GM21737 (cell line): ENCODE measurements at regions not wholly inside any gene's neighbourhood (a gene's known extent, or its start where the extent isn't known, plus 50 kb on each side); places are given as distances from the start of the nearest gene placed in this dataset.

Source experiments
- ATAC-seq: cut with Tn5 transposase; IDR thresholded peaks from one replicate; pipeline ENCODE4 v1.9.1; 2021; ENCODE audit warnings: mild to moderate bottlenecking, moderate library complexity; ENCODE audit not compliant: unreplicated experiment

- no peak for ATAC-seq
Observed at GRCh38 chr22:47658182-47658581, 895.7 kb downstream of the TBC1D22A start.

DNA sequence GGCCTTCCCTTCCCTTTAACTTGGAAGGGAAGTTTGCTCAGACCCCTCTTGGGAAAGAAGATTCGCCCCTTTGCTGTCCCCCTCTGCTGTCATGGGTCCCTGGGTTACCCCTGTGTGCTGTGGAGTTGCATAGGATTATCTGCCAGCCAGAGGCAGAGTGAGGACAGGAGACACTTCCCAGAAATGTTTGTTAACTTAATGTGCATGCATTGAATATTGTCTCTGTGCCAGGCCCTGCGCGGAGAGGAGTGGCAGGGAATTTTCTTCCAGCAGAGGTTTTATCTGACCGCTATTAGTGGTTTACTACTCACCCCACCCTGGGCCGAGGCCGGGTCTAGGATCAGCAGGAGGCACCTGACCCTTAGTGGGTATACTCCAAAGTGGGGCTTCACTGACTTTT is 894.8 kb downstream of the TBC1D22A start:
- ATAC-seq, result no peak

DNA sequence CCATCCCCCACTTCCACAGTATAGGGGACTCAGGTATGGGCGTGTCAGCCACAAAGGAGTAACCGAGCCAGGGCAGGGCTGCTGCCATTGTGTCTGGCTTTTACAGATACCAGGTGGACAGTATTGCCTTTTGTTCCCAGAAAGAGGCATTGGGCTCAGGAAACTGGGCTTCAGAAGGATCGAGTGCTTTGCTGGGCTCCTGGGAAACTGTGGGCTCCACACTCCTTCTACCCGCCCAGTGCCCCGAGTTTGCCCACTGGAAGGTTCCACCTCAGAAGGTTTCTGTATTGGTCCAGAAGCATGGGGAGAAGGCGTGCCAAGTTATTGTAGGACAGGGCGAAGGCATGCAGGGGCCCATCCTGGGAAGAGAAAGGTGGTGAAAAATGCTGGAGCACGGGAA is 894.4 kb downstream of the TBC1D22A start:
- ATAC-seq, result no peak

DNA sequence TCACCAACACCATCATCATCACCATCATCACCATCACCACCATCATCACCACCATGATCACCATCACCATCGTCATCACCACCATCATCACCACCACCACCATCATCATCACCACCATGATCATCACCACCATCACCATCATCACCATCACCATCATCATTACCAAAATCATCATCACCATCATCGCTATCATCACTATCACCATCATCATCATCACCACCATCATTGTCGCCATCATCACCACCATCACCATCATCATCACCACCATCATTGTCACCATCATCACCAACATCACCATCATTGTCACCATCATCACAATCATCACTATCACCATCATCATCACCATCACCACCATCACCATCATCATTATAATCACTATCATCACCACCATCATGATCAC is 893.5 kb downstream of the TBC1D22A start:
- no peak for ATAC-seq

DNA sequence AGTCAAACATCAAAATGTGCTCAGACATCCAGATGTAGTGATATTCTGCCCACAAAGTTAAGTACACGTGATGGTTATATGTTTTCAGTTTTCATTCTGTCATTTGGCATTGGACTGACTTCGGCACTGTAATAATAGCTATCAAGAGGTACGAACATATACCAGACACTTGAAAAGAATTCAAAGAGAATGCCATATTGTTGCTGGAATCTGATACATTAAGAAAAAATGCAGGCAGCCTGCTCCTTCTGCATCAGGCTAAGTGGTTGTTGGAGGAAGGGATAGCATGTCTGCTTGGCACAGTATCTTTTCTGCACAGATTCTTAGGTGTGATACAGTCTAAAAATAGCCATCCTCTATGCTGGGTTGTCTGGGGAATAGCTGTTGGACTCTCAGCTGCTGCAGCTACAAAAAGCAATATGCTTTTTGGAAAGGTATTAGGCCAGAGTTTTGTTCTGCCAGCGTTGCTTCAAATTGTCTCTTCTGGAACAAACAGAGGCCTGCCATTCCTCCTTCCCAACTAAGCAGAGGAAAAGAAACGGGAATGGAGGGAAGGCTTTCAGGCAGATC is 892.6 kb downstream of the TBC1D22A start:
- no peak for ATAC-seq

DNA sequence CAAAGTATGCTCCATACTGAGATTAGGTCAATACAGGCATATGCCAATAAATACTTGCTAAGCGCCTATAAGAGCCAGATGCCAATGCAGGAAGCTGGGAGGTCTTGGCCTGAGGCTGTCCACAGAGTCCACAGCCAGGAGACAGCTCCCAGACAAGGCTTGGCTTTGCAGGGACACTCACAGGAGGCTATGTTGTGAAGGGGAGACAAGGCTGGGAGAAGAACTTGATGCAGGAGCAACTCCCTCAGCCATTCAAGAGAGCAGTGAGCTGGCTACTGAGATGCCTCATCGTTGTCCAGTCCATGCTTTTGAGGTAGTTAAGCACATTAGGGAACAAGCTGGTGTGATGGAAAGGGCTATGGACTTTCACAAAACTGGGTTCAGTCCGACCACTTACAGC is 891.5 kb downstream of the TBC1D22A start:
- ATAC-seq, result no peak

DNA sequence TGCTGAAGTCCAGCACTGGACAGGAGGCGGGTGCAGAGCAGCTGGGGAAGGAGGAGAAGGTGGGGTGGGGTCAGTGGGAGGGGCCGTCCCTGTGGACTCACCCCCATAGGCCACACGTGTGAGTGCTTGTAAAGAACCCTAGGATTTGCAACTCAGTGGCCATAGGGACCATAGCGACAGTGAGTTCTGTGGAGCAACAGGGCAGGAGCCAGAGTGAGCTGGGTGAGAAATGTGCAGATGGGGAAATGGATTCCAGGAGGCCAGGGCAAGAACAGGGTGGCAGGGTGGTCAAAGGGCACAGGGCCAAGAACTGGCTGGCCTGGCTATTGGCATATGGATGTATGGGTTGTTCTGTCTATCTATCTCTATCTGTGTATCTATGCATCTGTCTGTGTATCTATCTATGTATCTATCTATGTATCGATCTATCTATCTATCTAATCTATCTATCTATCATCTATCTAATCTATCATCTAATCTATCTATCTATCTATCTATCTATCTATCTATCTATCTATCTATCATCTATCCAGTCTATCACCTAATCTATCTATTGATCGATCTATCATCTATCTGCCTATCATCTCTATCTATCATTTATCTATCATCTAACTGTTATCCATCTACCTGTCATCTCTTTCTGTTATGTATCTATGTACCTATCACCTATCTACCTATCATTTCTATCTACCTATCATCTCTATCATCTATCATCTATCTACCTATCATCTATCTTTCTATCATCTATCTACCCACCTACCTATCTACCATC is 889.0 kb downstream of the TBC1D22A start:
- no peak for ATAC-seq

GRCh38 chr22:47647720-47648119 is 885.3 kb downstream of the TBC1D22A start:
- ATAC-seq, result no peak

DNA sequence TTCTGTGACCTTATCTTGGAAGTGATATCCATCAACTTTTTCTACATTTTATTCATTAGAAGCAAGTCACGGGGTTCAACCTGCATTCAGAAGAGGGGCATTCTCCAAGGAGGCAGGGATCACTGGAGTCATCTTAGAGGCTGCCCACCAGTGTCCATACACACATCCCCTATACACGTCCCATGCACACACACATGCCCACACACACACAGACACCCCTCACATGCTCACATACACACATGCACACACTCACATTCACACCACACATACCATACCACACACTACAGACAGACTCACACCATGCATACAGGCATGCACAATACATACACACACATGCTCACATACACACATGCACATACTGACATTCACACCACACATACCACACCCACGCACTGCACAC is 884.7 kb downstream of the TBC1D22A start:
- ATAC-seq, result no peak

GRCh38 chr22:47645923-47646322 is 883.5 kb downstream of the TBC1D22A start:
- ATAC-seq, result no peak

DNA sequence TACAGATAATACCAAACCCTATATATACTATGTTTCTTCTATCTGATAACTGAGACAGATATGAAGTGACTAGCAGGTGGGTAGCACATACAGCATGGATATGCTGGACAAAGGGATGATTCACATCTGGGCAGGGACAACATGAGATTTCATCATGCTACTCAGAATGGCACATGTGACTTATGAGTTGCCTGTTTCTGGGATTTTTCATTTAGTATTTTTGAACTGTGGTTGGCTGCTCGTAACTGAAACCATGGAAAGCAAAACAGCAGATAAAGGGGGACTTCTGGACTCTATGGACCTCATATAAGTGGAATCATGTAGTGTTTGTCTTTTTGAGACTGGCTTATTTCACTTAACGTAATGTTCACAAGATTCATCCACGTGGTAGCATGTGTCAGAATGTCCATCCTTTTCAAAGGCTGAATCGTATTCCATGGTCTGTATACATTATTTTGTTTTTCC is 883.0 kb downstream of the TBC1D22A start:
- no peak for ATAC-seq

- ATAC-seq, result no peak
Observed at GRCh38 chr22:47634347-47634746, 871.9 kb downstream of the TBC1D22A start.

GRCh38 chr22:47633111-47633510 is 870.7 kb downstream of the TBC1D22A start:
- no peak for ATAC-seq

- no peak for ATAC-seq
Observed at GRCh38 chr22:47632701-47633100, 870.3 kb downstream of the TBC1D22A start.

DNA sequence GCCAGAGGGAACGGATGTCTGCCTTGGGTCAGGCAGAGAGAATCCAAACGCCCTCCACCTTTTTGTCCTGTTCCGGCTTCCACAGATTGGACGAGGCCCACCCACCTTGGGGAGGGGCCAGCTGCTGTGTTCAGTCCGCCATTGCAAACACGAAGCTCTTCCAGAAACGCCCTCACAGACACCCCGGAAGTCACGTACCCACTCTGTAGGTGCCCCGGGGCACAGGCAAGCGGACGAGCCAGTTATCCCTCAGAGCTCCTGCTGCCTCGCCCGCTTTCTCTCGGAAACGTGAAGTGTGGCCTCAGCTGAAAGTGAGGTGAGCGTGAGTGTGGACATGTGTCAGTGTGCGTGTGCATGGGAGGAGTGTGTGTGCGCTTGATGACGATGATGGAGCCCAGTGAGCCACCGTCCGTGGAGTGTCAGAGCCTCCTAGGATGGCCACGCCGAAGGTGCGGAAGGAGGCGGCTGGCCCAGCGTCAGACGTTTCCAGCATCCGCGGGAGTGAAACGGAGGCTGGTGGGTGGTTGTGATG is 869.2 kb downstream of the TBC1D22A start:
- ATAC-seq, result no peak

DNA sequence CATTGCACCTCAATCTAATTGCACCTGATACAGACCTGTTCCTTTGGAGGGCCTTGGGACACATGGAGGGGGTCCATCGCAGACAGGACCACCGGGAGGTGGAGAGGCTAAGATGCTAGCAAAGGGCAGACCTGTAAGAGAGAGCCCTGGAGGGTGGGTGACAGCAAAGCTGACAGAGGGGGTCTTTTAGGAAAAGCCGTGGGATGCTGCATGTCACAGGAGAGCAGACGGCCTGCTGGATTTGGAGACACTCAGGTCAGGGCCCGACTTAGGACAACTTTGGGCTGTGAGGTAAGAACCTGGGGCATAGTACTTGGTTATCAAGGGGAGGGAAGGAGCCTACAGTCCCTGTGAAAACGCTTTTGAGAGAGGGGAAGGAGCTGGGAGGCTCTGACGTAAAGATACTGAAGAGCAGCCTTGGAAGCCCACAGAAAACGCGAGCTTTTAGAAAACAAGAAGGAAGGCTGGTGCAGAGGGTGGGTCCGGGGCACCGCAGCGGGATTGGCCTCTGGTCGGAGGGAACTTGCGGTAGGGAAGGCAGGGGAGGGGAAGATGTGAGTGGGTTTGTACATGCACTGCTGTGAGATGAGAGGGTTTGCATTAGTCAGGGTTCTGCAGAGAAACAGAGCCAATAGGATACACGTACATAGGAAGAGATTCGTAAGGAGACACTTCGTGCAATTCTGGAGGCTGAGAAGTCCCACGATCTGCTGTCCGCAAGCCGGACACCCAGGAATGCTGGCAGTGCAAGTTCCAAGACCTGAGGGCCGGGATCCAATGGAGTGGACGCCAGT is 868.5 kb downstream of the TBC1D22A start:
- no peak for ATAC-seq

DNA sequence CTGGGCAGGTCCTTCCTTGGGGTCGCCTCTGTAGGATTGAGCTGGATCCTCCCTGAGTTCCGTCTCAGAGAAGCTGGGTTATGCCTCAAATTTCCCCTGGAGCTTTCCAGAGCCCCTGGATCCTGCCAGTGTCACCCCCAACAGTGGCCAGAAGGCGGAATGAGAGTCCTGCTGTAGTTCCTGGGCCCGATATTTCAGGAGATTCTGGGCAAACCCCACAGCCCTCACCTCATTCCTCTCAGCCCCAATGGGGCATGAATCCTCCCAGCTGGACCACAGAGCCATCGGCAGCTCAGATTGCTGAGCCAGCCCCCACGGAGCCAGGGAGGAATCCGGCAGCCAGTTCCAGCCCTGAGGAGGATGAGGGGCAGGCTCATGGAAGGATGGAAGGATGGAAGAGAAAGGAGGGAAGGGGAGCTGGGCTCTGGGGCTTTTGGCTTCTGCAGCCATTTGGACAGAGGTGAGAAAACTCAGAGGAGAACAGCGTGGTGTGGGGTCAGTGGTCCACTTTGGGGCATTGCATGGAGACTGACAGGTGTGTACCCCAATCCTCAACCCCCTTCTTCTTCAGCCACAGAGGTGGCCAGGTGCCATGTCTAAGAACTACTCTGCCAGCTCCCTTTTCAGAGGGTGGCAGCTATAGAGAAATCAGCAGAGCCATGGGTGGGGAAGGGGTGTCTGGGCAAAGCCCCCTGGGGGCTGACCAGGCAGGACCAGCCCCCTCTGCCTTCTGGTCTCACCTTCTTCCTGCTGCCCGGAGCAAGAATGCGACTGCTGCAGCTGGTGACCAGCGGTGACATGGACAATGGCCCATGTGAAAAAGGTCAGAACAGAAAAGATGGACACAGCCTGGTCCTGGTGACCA is 867.6 kb downstream of the TBC1D22A start:
- ATAC-seq, result no peak

DNA sequence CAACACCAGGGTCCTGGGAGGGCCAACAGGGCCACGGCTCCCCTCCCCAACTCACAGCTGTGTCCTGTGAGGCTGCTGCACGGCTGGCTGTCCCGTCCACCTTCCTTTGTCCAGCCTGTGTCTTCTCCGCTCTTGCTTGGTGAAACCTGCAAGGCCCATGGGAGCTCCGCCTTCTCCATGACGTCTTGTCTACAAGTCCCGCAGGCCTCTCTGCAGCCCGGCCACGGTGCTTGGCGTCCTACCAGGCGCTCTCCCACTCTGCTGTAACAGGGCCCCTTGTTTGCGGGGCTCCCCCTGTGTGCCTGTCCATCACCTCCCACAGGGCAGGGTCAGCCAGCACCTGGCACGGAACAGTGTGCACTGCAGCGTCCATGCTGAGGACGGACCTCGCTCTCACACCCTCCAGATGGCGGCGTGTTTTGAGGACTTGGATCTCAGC is 866.8 kb downstream of the TBC1D22A start:
- ATAC-seq, result no peak

GRCh38 chr22:47628477-47629272 is 866.2 kb downstream of the TBC1D22A start:
- no peak for ATAC-seq
